K562 (cell line): ENCODE measurements at regions not wholly inside any gene's neighbourhood (a gene's known extent, or its start where the extent isn't known, plus 50 kb on each side); places are given as distances from the start of the nearest gene placed in this dataset.

ENCODE experiments used
- BACH1 ChIP-seq: fragments of 200-800 bp; sonication (Bioruptor generic); IDR thresholded peaks from 2 replicates; pipeline ENCODE4 v1.6.1; 2016; ENCODE audit warnings: missing genetic modification characterization, missing compliant biosample characterization
- CBX1 ChIP-seq: sonication (generic); IDR thresholded peaks from 2 replicates; pipeline ENCODE4 v1.6.1; 2016; ENCODE audit warnings: antibody characterized with exemption, low read depth, mild to moderate bottlenecking
- EGR1 ChIP-seq: fragments of 450-650 bp; conservative IDR thresholded peaks from 2 replicates; pipeline ENCODE4 v1.6.1; 2017; ENCODE audit warnings: mild to moderate bottlenecking
- EP300 ChIP-seq: IDR thresholded peaks from 2 replicates; pipeline ENCODE4 v1.6.1; 2012; ENCODE audit warnings: low read length, improper control_type of control experiment
- GTF2E2 ChIP-seq: fragments of 200-800 bp; sonication (Bioruptor generic); IDR thresholded peaks from 2 replicates; pipeline ENCODE4 v1.6.1; 2016; ENCODE audit warnings: missing genetic modification characterization, missing compliant biosample characterization
- HDAC1 ChIP-seq, 2 experiments: fragments of 450-650 bp; IDR thresholded peaks; 2 replicates each; pipeline ENCODE4 v1.6.1; 2016 to 2017; ENCODE audit warnings: inconsistent platforms in 1 of 2, mild to moderate bottlenecking in 1 of 2, moderate library complexity in 1 of 2
- ILK ChIP-seq: fragments of 450-650 bp; IDR thresholded peaks from 2 replicates; pipeline ENCODE4 v1.6.1; 2016; ENCODE audit warnings: missing genetic modification characterization, low read depth, mild to moderate bottlenecking, missing compliant biosample characterization, moderate library complexity, borderline replicate concordance
- LEF1 ChIP-seq: fragments of 450-650 bp; IDR thresholded peaks from 2 replicates; pipeline ENCODE4 v1.6.1; 2016; ENCODE audit warnings: mild to moderate bottlenecking
- MAFG ChIP-seq: fragments of 450-650 bp; conservative IDR thresholded peaks from 2 replicates; pipeline ENCODE4 v1.6.1; 2016; ENCODE audit warnings: missing genetic modification characterization, missing compliant biosample characterization
- MLLT1 ChIP-seq, 2 experiments: fragments of 450-650 bp; IDR thresholded peaks; 2 replicates each; pipeline ENCODE4 v1.6.1; 2016
- MTA3 ChIP-seq: fragments of 450-650 bp; formaldehyde crosslinking; IDR thresholded peaks from 2 replicates; pipeline ENCODE4 v1.6.1; 2017; ENCODE audit warnings: mild to moderate bottlenecking, borderline replicate concordance
- PML ChIP-seq: IDR thresholded peaks from 2 replicates; pipeline ENCODE4 v1.6.1; 2012; ENCODE audit warnings: low read length, inconsistent platforms
- PTBP1 ChIP-seq: fragments of 200-400 bp; formaldehyde crosslinking; IDR thresholded peaks from 2 replicates; pipeline ENCODE4 v1.6.1; 2017; ENCODE audit warnings: low read depth, low read length
- SETDB1 ChIP-seq: IDR thresholded peaks from one replicate; pipeline ENCODE4 v1.6.1; 2012; ENCODE audit warnings: low read length, control low read depth, inconsistent platforms
- SNIP1 ChIP-seq: fragments of 450-650 bp; IDR thresholded peaks from 2 replicates; pipeline ENCODE4 v1.7.1; 2017; ENCODE audit warnings: low read depth, mild to moderate bottlenecking
- STAT6 ChIP-seq: sonication (generic); formaldehyde crosslinking; IDR thresholded peaks from 2 replicates; pipeline ENCODE4 v1.8.1; 2023; ENCODE audit warnings: mild to moderate bottlenecking, missing genetic modification reagents
- TBL1XR1 ChIP-seq, 2 experiments: IDR thresholded peaks; 2 replicates each; pipeline ENCODE4 v1.6.1; 2012; ENCODE audit warnings: improper control_type of control experiment in 2 of 2, low read length in 2 of 2, mild to moderate bottlenecking in 1 of 2
- TOE1 ChIP-seq, 2 experiments: fragments of 450-650 bp in 1 of 2; sonication (generic) in 1 of 2; formaldehyde crosslinking in 1 of 2; IDR thresholded peaks; 2 replicates each; pipeline versions ENCODE4 v1.7.1 to v1.8.0; 2016 to 2022; ENCODE audit warnings: borderline replicate concordance in 2 of 2, mild to moderate bottlenecking in 2 of 2, antibody characterized with exemption in 1 of 2, inconsistent platforms in 1 of 2, low read depth in 1 of 2, missing genetic modification reagents in 1 of 2, moderate library complexity in 1 of 2
- VEZF1 ChIP-seq: fragments of 200-800 bp; sonication (Bioruptor generic); IDR thresholded peaks from 2 replicates; pipeline ENCODE4 v1.6.1; 2017; ENCODE audit warnings: missing genetic modification characterization, missing compliant biosample characterization
- ZNF561 ChIP-seq: fragments of 450-650 bp; formaldehyde crosslinking; conservative IDR thresholded peaks from 2 replicates; pipeline ENCODE4 v1.4.0; 2020; ENCODE audit warnings: mild to moderate bottlenecking, moderate library complexity
- ZNF639 ChIP-seq, 2 experiments: fragments of 200-800 bp in 1 of 2; sonication (Bioruptor generic) in 1 of 2; sonication (generic) in 1 of 2; formaldehyde crosslinking in 1 of 2; IDR thresholded peaks in 1 of 2; conservative IDR thresholded peaks in 1 of 2; 2 replicates each; pipeline versions ENCODE4 v1.5.0 to v1.6.1; 2016 to 2020; ENCODE audit warnings: missing compliant biosample characterization in 1 of 2, missing genetic modification characterization in 1 of 2, missing genetic modification reagents in 1 of 2

GRCh38 chr18:22667616-22668422 is 250.1 kb upstream of the CTAGE1 start (continued):
- TF ChIP-seq TBL1XR1 (IDR thresholded peaks at IDR 0.05; ENCODE audit: low read length in 2 of 2) (peak; percentile 34 to 94; a peak in 2 of 4 replicates), LEF1 (peak; percentile 76; the same call in 1 of the 2 replicates), SETDB1 (no peak), EP300 (peak; percentile 92), EGR1 (peak; percentile 44), MTA3 (peak; percentile 87; the same call in 1 of the 2 replicates), MLLT1 (IDR thresholded peaks at IDR 0.05) (0 out of 4 replicates have a peak, but pooled peaks of 1 of the 2 experiments have one; percentile 60), CBX1 (no peak), GTF2E2 (no peak), ILK (tag) (no peak), SNIP1 (no peak), VEZF1 (CRISPR knock-in tag) (peak; percentile 53; the same call in 1 of the 2 replicates), MAFG (tag) (peak; percentile 66), PTBP1 (no peak), PML (peak; percentile 53; the same call in 1 of the 2 replicates), ZNF561 (CRISPR knock-in tag) (no peak), ZNF639 (CRISPR knock-in tag; conservative IDR thresholded peaks at IDR 0.05 in 1 of 2, IDR thresholded peaks at IDR 0.05 in 1 of 2) (no peak), TOE1 (IDR thresholded peaks at IDR 0.05; ENCODE audit: borderline replicate concordance) (no peak), TOE1 (CRISPR knock-in tag; IDR thresholded peaks at IDR 0.05; ENCODE audit: borderline replicate concordance, low read depth) (no peak), STAT6 (CRISPR knock-in tag) (no peak), HDAC1 (IDR thresholded peaks at IDR 0.05) (peak in 1 of 2 experiments; percentile 48; a peak in 1 of 4 replicates), BACH1 (tag) (0 out of 2 replicates have a peak, but pooled peaks have one; percentile 23)
